Tibial nerve (tissue), 3 donors: ENCODE measurements at regions not wholly inside any gene's neighbourhood (a gene's known extent, or its start where the extent isn't known, plus 50 kb on each side); places are given as distances from the start of the nearest gene placed in this dataset.

Source experiments
- POLR2A ChIP-seq, 2 donors: fragments of 450-650 bp; IDR thresholded peaks; one replicate each; pipeline ENCODE4 v1.6.1; 2017; ENCODE audit warnings: antibody characterized with exemption in 2 of 2, mild to moderate bottlenecking in 2 of 2, moderate library complexity in 2 of 2
- TF ChIP-seq, protein P1 (sequence below), 5 experiments: fragments of 200-600 bp in 3 of 5; fragments of 450-650 bp in 2 of 5; sonication (generic) in 3 of 5; IDR thresholded peaks; one replicate each; pipeline ENCODE4 v1.5.1; 2016 to 2019; ENCODE audit warnings: antibody characterized with exemption in 5 of 5, mild to moderate bottlenecking in 3 of 5, moderate library complexity in 2 of 5

DNA sequence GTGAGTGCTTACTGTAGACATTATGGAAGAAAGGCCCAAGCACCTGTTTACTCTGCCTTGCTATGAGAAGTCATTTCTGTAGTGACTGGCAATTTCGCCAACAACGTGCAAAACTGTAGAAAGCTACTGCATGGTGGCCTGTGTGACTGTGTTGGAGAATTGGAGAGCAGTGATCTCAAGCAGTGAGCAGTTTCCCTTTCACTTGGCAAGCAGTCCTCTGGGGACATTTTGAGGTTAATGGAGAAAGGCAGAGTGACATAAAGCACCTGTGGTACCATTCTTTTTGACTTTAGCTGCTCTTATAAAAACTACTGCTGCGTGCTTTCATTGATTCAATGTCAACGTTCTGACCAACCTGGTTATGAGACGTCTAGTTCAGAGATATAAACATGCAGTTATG lies 382.6 kb upstream of the JAG1 start:
- TF ChIP-seq, protein P1, sequence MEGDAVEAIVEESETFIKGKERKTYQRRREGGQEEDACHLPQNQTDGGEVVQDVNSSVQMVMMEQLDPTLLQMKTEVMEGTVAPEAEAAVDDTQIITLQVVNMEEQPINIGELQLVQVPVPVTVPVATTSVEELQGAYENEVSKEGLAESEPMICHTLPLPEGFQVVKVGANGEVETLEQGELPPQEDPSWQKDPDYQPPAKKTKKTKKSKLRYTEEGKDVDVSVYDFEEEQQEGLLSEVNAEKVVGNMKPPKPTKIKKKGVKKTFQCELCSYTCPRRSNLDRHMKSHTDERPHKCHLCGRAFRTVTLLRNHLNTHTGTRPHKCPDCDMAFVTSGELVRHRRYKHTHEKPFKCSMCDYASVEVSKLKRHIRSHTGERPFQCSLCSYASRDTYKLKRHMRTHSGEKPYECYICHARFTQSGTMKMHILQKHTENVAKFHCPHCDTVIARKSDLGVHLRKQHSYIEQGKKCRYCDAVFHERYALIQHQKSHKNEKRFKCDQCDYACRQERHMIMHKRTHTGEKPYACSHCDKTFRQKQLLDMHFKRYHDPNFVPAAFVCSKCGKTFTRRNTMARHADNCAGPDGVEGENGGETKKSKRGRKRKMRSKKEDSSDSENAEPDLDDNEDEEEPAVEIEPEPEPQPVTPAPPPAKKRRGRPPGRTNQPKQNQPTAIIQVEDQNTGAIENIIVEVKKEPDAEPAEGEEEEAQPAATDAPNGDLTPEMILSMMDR (IDR thresholded peaks at IDR 0.05): no peak
- no peak for TF ChIP-seq POLR2A (IDR thresholded peaks at IDR 0.05)
